ENCODE measurements at regions not wholly inside any gene's neighbourhood (a gene's known extent, or its start where the extent isn't known, plus 50 kb on each side); places are given as distances from the start of the nearest gene placed in this dataset.
A peak's percentile ranks its signal among the peaks of the same experiment; 100 is the strongest.
"Not testable (repeated sequence)": the region's sequence is repeated elsewhere in the genome, so short reads cannot be mapped to it uniquely, and the experiment has no call there.

- DNase-seq: no peak
Observed at GRCh38 chr7:102047-102711, 90.2 kb upstream of the FAM20C start.

GRCh38 chr7:102721-103120 lies 89.7 kb upstream of the FAM20C start:
- DNase-seq: no peak

GRCh38 chr7:103981-104380 lies 88.4 kb upstream of the FAM20C start:
- DNase-seq: not testable (repeated sequence)

- DNase-seq: no peak
Observed at GRCh38 chr7:105002-105401, 87.4 kb upstream of the FAM20C start.

GRCh38 chr7:106356-106755 lies 86.0 kb upstream of the FAM20C start:
- DNase-seq: no peak

- DNase-seq: no peak
Observed at GRCh38 chr7:107233-107632, 85.1 kb upstream of the FAM20C start.

- no peak for DNase-seq
Observed at GRCh38 chr7:107907-108306, 84.5 kb upstream of the FAM20C start.

GRCh38 chr7:109094-109493 lies 83.3 kb upstream of the FAM20C start:
- peak in 1 of 2 experiments; percentile 60 for DNase-seq

GRCh38 chr7:109898-110556 lies 82.3 kb upstream of the FAM20C start:
- no peak for DNase-seq

GRCh38 chr7:110557-111232 lies 81.7 kb upstream of the FAM20C start:
- no peak for DNase-seq

- no peak for DNase-seq
Observed at GRCh38 chr7:111591-111990, 80.8 kb upstream of the FAM20C start.

- no peak for DNase-seq
Observed at GRCh38 chr7:112881-113280, 79.5 kb upstream of the FAM20C start.

GRCh38 chr7:115274-115911 lies 77.0 kb upstream of the FAM20C start:
- DNase-seq: no peak

GRCh38 chr7:116188-116981 lies 76.0 kb upstream of the FAM20C start:
- no peak for DNase-seq

GRCh38 chr7:117836-118614 lies 74.3 kb upstream of the FAM20C start:
- DNase-seq: no peak

- DNase-seq: no peak
Observed at GRCh38 chr7:118615-119391, 73.6 kb upstream of the FAM20C start.

GRCh38 chr7:119392-120163 lies 72.8 kb upstream of the FAM20C start:
- no peak for DNase-seq

GRCh38 chr7:120164-120991 lies 72.0 kb upstream of the FAM20C start:
- DNase-seq: no peak

GRCh38 chr7:121002-121785 lies 71.2 kb upstream of the FAM20C start:
- DNase-seq: no peak
